KMS-11 (cell line): ENCODE measurements at regions not wholly inside any gene's neighbourhood (a gene's known extent, or its start where the extent isn't known, plus 50 kb on each side); places are given as distances from the start of the nearest gene placed in this dataset.

Source experiments
- H2AFZ ChIP-seq: fragments of 200-600 bp; sonication (generic); 2 replicates; pipeline ENCODE4 v1.6.1; 2016; ENCODE audit warnings: antibody characterized with exemption, mixed run types, low read depth
- H3K27ac ChIP-seq: fragments of 200-600 bp; sonication (generic); 2 replicates; pipeline ENCODE4 v1.6.1; 2016; ENCODE audit warnings: mild to moderate bottlenecking, mixed run types
- H3K27me3 ChIP-seq: fragments of 200-600 bp; sonication (generic); 2 replicates; pipeline ENCODE4 v1.6.1; 2017; ENCODE audit warnings: mild to moderate bottlenecking, low read depth, mixed run types, moderate library complexity; ENCODE audit not compliant: insufficient read depth
- H3K36me3 ChIP-seq: fragments of 200-600 bp; sonication (generic); 2 replicates; pipeline ENCODE4 v1.6.1; 2017; ENCODE audit warnings: mild to moderate bottlenecking, mixed run types; ENCODE audit not compliant: insufficient read depth
- H3K4me1 ChIP-seq: fragments of 200-600 bp; sonication (generic); 2 replicates; pipeline ENCODE4 v1.6.1; 2016; ENCODE audit warnings: mild to moderate bottlenecking, low read depth, mixed run types; ENCODE audit not compliant: poor library complexity, severe bottlenecking
- H3K4me2 ChIP-seq: fragments of 200-600 bp; sonication (generic); 2 replicates; pipeline ENCODE4 v1.7.0; 2016; ENCODE audit warnings: mild to moderate bottlenecking, mixed run types
- H3K4me3 ChIP-seq: fragments of 200-600 bp; sonication (generic); IDR thresholded peaks from 2 replicates; pipeline ENCODE4 v1.6.1; 2017; ENCODE audit warnings: low read depth, low read length, mixed read lengths; ENCODE audit not compliant: insufficient read depth
- H3K79me2 ChIP-seq: fragments of 200-600 bp; sonication (generic); 2 replicates; pipeline ENCODE4 v1.6.1; 2016; ENCODE audit warnings: low read depth, mixed run types; ENCODE audit not compliant: insufficient read depth
- H3K9ac ChIP-seq: fragments of 200-600 bp; sonication (generic); 2 replicates; pipeline ENCODE4 v1.6.1; 2016; ENCODE audit warnings: mild to moderate bottlenecking, mixed run types
- H4K20me1 ChIP-seq: fragments of 200-600 bp; sonication (generic); 2 replicates; pipeline ENCODE4 v1.6.1; 2016; ENCODE audit warnings: mild to moderate bottlenecking, mixed run types; ENCODE audit not compliant: insufficient read depth
- TF ChIP-seq, protein P1 (sequence below): fragments of 200-600 bp; sonication (generic); conservative IDR thresholded peaks from 2 replicates; pipeline ENCODE4 v1.6.1; 2017; ENCODE audit warnings: low read depth, mild to moderate bottlenecking, antibody characterized with exemption, low read length, moderate library complexity, mixed read lengths

DNA sequence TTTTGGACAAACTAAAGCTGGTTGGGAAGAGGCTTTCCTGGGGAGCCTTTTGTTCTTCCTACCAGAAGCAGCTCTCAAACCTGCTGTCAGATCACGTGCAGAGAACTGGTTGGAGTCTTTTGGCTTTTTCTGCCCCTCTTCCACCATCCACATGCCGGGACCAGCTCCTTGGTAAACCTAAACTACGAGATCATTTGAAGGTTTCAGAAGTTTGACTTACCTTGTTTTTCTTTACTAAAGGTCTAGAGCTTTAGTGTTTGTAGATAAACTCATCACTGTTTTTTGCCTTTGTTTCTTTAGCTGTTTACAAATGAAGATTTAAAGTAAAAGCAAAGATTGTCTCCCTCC lies 113.4 kb downstream of the HLX start:
- TF ChIP-seq, protein P1, sequence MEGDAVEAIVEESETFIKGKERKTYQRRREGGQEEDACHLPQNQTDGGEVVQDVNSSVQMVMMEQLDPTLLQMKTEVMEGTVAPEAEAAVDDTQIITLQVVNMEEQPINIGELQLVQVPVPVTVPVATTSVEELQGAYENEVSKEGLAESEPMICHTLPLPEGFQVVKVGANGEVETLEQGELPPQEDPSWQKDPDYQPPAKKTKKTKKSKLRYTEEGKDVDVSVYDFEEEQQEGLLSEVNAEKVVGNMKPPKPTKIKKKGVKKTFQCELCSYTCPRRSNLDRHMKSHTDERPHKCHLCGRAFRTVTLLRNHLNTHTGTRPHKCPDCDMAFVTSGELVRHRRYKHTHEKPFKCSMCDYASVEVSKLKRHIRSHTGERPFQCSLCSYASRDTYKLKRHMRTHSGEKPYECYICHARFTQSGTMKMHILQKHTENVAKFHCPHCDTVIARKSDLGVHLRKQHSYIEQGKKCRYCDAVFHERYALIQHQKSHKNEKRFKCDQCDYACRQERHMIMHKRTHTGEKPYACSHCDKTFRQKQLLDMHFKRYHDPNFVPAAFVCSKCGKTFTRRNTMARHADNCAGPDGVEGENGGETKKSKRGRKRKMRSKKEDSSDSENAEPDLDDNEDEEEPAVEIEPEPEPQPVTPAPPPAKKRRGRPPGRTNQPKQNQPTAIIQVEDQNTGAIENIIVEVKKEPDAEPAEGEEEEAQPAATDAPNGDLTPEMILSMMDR = no peak
- no peaks in the 10 kb centered on the region for H3K27me3 ChIP-seq
- H3K27ac ChIP-seq = no peak overlapping the region
- no peak overlapping the region for H3K9ac ChIP-seq
- H4K20me1 ChIP-seq = no peaks in the 10 kb centered on the region
- no peaks in the 10 kb centered on the region for H3K36me3 ChIP-seq
- H3K4me3 ChIP-seq = no peak overlapping the region
- H3K4me1 ChIP-seq = no peaks in the 10 kb centered on the region
- H2AFZ ChIP-seq = no peak overlapping the region
- H3K4me2 ChIP-seq = no peak overlapping the region
- no peaks in the 10 kb centered on the region for H3K79me2 ChIP-seq

DNA sequence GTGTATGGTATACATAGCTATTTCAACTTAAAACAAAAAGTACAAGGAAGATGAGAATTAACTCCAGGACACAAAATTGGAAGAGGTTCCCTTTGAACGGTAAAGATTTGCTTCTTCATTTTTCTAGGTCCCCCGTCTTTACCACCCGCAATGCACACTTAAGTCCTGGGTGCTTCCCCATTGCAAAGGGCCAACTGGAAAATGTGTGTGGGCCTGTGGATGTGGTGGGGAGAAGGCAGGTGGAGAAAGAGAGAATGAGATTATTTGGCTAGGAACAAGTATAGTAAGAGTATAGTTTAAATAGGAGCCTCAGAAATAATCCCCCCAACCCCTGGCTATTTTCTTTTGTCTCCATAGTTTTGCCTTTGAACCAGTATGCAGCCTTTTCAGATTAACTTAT lies 115.4 kb downstream of the HLX start:
- Histone ChIP-seq H3K4me3 (no peak overlapping the region), H3K4me2 (no peak overlapping the region), H3K79me2 (no peaks in the 10 kb centered on the region), H3K27ac (no peak overlapping the region), H2AFZ (no peak overlapping the region), H3K4me1 (no peaks in the 10 kb centered on the region), H4K20me1 (no peaks in the 10 kb centered on the region), H3K27me3 (no peaks in the 10 kb centered on the region), H3K9ac (no peak overlapping the region), H3K36me3 (no peaks in the 10 kb centered on the region)
- TF ChIP-seq, protein P1 = no peak

DNA sequence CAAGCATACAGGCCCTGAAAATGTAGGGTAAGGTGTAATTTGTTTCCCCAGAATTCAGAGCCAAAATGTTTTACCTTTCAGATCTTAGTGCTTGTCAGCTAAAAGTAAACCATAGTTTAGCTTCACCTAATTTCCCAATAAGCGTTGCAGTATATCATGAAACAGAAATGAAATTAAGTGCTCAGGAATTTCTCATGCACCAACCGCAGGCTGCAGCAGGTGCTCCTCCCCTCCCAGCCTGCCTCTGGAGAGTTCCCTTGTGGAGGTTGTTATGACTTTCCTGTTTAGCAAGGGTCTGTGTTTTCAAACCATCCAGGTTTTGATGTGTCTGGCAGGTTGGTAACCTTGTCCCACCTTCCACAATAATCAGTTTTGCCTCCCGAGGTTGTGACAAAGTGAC lies 118.5 kb downstream of the HLX start:
- TF ChIP-seq, protein P1 = no peak
- Histone ChIP-seq H3K4me3 (no peak overlapping the region), H3K79me2 (no peaks in the 10 kb centered on the region), H3K4me2 (no peak overlapping the region), H3K36me3 (no peaks in the 10 kb centered on the region), H3K27ac (no peak overlapping the region), H3K4me1 (no peaks in the 10 kb centered on the region), H4K20me1 (no peaks in the 10 kb centered on the region), H2AFZ (no peak overlapping the region), H3K27me3 (no peaks in the 10 kb centered on the region), H3K9ac (no peak overlapping the region)

DNA sequence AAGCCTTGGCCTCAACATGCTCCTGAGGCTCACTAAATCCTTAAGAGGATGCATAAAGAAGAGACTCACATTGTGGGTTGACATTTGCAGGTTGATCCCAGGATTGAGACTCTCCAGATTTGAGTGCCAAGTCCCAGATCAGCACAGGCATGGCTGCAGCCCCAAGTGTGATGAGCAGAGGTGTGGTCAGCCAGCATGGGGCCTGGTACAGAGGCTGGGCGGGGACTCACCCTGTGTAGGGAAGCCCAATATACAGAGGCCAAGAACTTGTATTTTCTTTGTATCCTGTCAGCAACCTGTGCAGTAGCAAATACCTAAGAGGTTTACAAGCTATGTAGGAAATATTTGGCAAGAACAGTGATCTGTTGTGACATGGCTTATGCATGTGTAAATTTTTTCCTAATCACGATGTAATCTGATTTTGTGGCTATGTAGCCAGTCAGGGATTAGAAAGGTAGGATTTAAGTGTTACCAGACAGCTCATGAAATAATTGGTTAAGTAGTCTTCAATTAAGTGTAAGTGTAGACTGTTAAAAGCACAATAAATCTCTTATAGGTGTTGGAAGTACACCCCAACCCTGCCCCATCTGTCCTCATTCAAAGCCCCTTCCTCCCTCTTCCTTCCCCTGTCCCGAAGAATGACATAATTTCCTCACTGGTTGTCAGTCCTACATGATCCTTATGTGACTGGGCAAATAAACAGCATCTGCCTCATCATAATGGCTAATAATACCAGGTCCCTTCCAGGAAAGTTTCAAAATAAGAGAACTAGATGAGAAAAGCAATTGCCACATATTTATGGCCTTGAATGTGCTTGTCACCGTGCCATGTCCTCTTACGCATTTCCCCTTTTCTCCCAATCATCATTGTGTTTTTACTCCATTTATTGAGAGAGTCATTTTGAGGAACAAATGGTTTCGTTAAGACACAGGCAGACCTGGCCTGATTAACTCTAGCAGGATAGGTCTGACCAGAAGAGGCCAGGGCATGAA lies 120.9 kb downstream of the HLX start:
- no peaks in the 10 kb centered on the region for H3K4me1 ChIP-seq
- no peaks in the 10 kb centered on the region for H3K79me2 ChIP-seq
- TF ChIP-seq, protein P1 = no peak
- H3K4me3 ChIP-seq = no peak overlapping the region
- no peaks in the 10 kb centered on the region for H3K27me3 ChIP-seq
- no peaks in the 10 kb centered on the region for H3K36me3 ChIP-seq
- no peak overlapping the region for H3K4me2 ChIP-seq
- no peak overlapping the region for H3K27ac ChIP-seq
- H2AFZ ChIP-seq = no peak overlapping the region
- H3K9ac ChIP-seq = no peak overlapping the region
- H4K20me1 ChIP-seq = no peaks in the 10 kb centered on the region
